H1 (cell line): ENCODE measurements at regions not wholly inside any gene's neighbourhood (a gene's known extent, or its start where the extent isn't known, plus 50 kb on each side); places are given as distances from the start of the nearest gene placed in this dataset.

Experiments used
- CTCF ChIA-PET: fragments of 300-600 bp; sonication (Branson Sonifier 250); formaldehyde crosslinking; loops from one replicate; lab custom pipeline; 2021; ENCODE audit not compliant: partially characterized antibody; lab: Charles Lee
- POLR2A ChIA-PET: fragments of 300-600 bp; sonication (Branson Sonifier 250); formaldehyde crosslinking; loops from one replicate; lab custom pipeline; 2021; ENCODE audit warnings: inconsistent platforms; ENCODE audit not compliant: partially characterized antibody; lab: Charles Lee
- DNase-seq, 2 experiments: peaks; one replicate each; pipeline versions ENCODE4 v3.0.0 to v3.0.0-alpha.2; 2010 to 2022; ENCODE audit warnings: low spot score in 2 of 2, low read depth in 1 of 2, mixed read lengths in 1 of 2
- FAIRE-seq: peaks from 2 replicates; lab custom pipeline; 2011; peaks lifted over from hg19 to GRCh38; lab: Jason Lieb, UNC
- H2AFZ ChIP-seq: 2 replicates; pipeline ENCODE4 v1.8.1; 2012; ENCODE audit warnings: low read length, inconsistent platforms
- H2AK5ac ChIP-seq: 2 replicates; pipeline ENCODE4 v1.6.1; 2013; ENCODE audit warnings: low read depth, low read length
- H2BK120ac ChIP-seq: replicated peaks from 2 replicates; pipeline ENCODE3; 2013; ENCODE audit warnings: low read depth, low read length, inconsistent platforms
- H2BK12ac ChIP-seq: 2 replicates; pipeline ENCODE4 v1.6.1; 2013; ENCODE audit warnings: low read depth, low read length
- H2BK15ac ChIP-seq: 2 replicates; pipeline ENCODE4 v1.6.1; 2013; ENCODE audit warnings: low read length
- H2BK20ac ChIP-seq: 2 replicates; pipeline ENCODE4 v1.6.1; 2013; ENCODE audit warnings: low read length
- H2BK5ac ChIP-seq: 2 replicates; pipeline ENCODE4 v1.6.1; 2013; ENCODE audit warnings: low read depth, low read length
- H3K14ac ChIP-seq: 2 replicates; pipeline ENCODE4 v1.6.1; 2013; ENCODE audit warnings: inconsistent platforms; ENCODE audit not compliant: insufficient read length
- H3K18ac ChIP-seq: 2 replicates; pipeline ENCODE4 v1.6.1; 2013; ENCODE audit warnings: low read length; ENCODE audit errors: extremely low read depth
- H3K23ac ChIP-seq: 2 replicates; pipeline ENCODE4 v1.6.1; 2013; ENCODE audit warnings: inconsistent platforms; ENCODE audit not compliant: insufficient read length
- H3K23me2 ChIP-seq: 2 replicates; pipeline ENCODE4 v1.6.1; 2013; ENCODE audit warnings: low read depth, low read length
- H3K27ac ChIP-seq: 2 replicates; pipeline ENCODE4 v1.6.1; 2011; ENCODE audit warnings: low read depth, low read length, inconsistent platforms
- H3K27me3 ChIP-seq, 4 experiments: replicated peaks in 1 of 4; 1 replicate in 1 of 4; 2 replicates in 3 of 4; pipeline versions ENCODE4 v1.6.1 to v1.8.1; 2011 to 2013; ENCODE audit warnings: low read length in 3 of 4, mild to moderate bottlenecking in 3 of 4, inconsistent platforms in 2 of 4, mixed read lengths in 2 of 4, moderate library complexity in 1 of 4; ENCODE audit not compliant: control insufficient read depth in 3 of 4, insufficient read depth in 3 of 4; ENCODE audit errors: extremely low read depth in 1 of 4
- H3K36me3 ChIP-seq, 4 experiments: 2 replicates each; pipeline versions ENCODE4 v1.6.1 to v1.8.1; 2011 to 2013; ENCODE audit warnings: mild to moderate bottlenecking in 4 of 4, low read length in 3 of 4, moderate library complexity in 2 of 4, control low read depth in 1 of 4, inconsistent platforms in 1 of 4; ENCODE audit not compliant: insufficient read depth in 4 of 4, control insufficient read depth in 2 of 4
- H3K4ac ChIP-seq: replicated peaks from 2 replicates; pipeline ENCODE3; 2013; ENCODE audit warnings: low read length, low read depth, mixed read lengths, inconsistent platforms; ENCODE audit not compliant: insufficient read length
- H3K4me1 ChIP-seq, 4 experiments: replicated peaks in 1 of 4; 1 replicate in 1 of 4; 2 replicates in 3 of 4; pipeline versions ENCODE4 v1.6.1 to v1.8.1; 2011 to 2013; ENCODE audit warnings: low read length in 3 of 4, inconsistent platforms in 2 of 4, mixed read lengths in 1 of 4; ENCODE audit not compliant: insufficient read depth in 4 of 4, control insufficient read depth in 3 of 4
- H3K4me2 ChIP-seq, 2 experiments: 2 replicates each; pipeline versions ENCODE4 v1.6.1 to v1.8.1; 2011 to 2013; ENCODE audit warnings: low read depth in 2 of 2, low read length in 2 of 2, control low read depth in 1 of 2, inconsistent platforms in 1 of 2, mild to moderate bottlenecking in 1 of 2; ENCODE audit not compliant: insufficient read depth in 1 of 2
- H3K4me3 ChIP-seq, 4 experiments: fragments of 200-600, 300-600 bp in 1 of 4; sonication (generic), shearing (Covaris generic), sonication (Bioruptor Twin) in 1 of 4; 2 replicates each; pipeline versions ENCODE4 v1.5.1 to v1.8.1; 2011 to 2016; ENCODE audit warnings: low read length in 4 of 4, low read depth in 3 of 4, control low read depth in 2 of 4, inconsistent platforms in 2 of 4, mild to moderate bottlenecking in 2 of 4, mixed read lengths in 1 of 4, moderate library complexity in 1 of 4; ENCODE audit not compliant: insufficient read depth in 2 of 4; ENCODE audit errors: extremely low read depth in 1 of 4
- H3K56ac ChIP-seq: replicated peaks from 2 replicates; pipeline ENCODE3; 2013; ENCODE audit warnings: low read depth, mild to moderate bottlenecking, mixed read lengths, low read length, inconsistent platforms; ENCODE audit not compliant: insufficient read length
- H3K79me1 ChIP-seq: 2 replicates; pipeline ENCODE4 v1.6.1; 2013; ENCODE audit warnings: low read depth, low read length, control low read depth
- H3K79me2 ChIP-seq, 2 experiments: 2 replicates each; pipeline versions ENCODE4 v1.6.1 to v1.8.1; 2012 to 2013; ENCODE audit warnings: low read length in 2 of 2, mild to moderate bottlenecking in 2 of 2, inconsistent platforms in 1 of 2; ENCODE audit not compliant: insufficient read depth in 2 of 2, control insufficient read depth in 1 of 2
- H3K9ac ChIP-seq, 4 experiments: replicated peaks in 1 of 4; 1 replicate in 1 of 4; 2 replicates in 3 of 4; pipeline versions ENCODE4 v1.6.1 to v1.8.1; 2011 to 2013; ENCODE audit warnings: low read depth in 3 of 4, low read length in 3 of 4, control low read depth in 2 of 4, mild to moderate bottlenecking in 2 of 4, moderate library complexity in 2 of 4, inconsistent platforms in 1 of 4; ENCODE audit errors: extremely low read depth in 1 of 4
- H3K9me3 ChIP-seq, 2 experiments: 2 replicates each; pipeline versions ENCODE4 v1.6.1 to v1.8.1; 2012 to 2013; ENCODE audit warnings: mild to moderate bottlenecking in 2 of 2, moderate library complexity in 2 of 2, control low read depth in 1 of 2, inconsistent platforms in 1 of 2, low read depth in 1 of 2, low read length in 1 of 2, mixed read lengths in 1 of 2; ENCODE audit not compliant: insufficient read depth in 2 of 2
- H4K20me1 ChIP-seq, 2 experiments: replicated peaks in 1 of 2; 2 replicates each; pipeline versions ENCODE3 to v1.8.1; 2011 to 2013; ENCODE audit warnings: inconsistent platforms in 2 of 2, low read length in 2 of 2, mild to moderate bottlenecking in 1 of 2; ENCODE audit not compliant: insufficient read depth in 2 of 2, control insufficient read depth in 1 of 2
- H4K5ac ChIP-seq: 2 replicates; pipeline ENCODE4 v1.6.1; 2013; ENCODE audit warnings: low read length, low read depth, mixed read lengths, inconsistent platforms; ENCODE audit not compliant: insufficient read length
- H4K8ac ChIP-seq: 2 replicates; pipeline ENCODE4 v1.8.0; 2013; ENCODE audit warnings: mild to moderate bottlenecking, moderate library complexity, low read length, inconsistent platforms; ENCODE audit not compliant: insufficient read depth; ENCODE audit errors: extremely low read depth
- H4K91ac ChIP-seq: replicated peaks from 2 replicates; pipeline ENCODE3; 2013; ENCODE audit warnings: low read length, mixed read lengths, inconsistent platforms; ENCODE audit not compliant: insufficient read length
- RBBP5 ChIP-seq: IDR thresholded peaks from 2 replicates; pipeline ENCODE4 v1.7.1; 2012; ENCODE audit warnings: low read depth, mild to moderate bottlenecking, inconsistent platforms, low read length, moderate library complexity, borderline replicate concordance
- RXRA ChIP-seq: IDR thresholded peaks from 2 replicates; pipeline ENCODE4 v1.6.1; 2011; ENCODE audit warnings: low read depth, mild to moderate bottlenecking, low read length, moderate library complexity; ENCODE audit not compliant: insufficient read depth
- SIN3A ChIP-seq, 2 experiments: IDR thresholded peaks in 1 of 2; conservative IDR thresholded peaks in 1 of 2; 2 replicates each; pipeline ENCODE4 v1.6.1; 2011 to 2012; ENCODE audit warnings: low read length in 2 of 2, improper control_type of control experiment in 1 of 2, low read depth in 1 of 2, mild to moderate bottlenecking in 1 of 2
- WGBS, 2 experiments: shearing (Covaris generic) in 1 of 2; methylation state at CpG; one replicate each; pipeline versions ENCODE4 v1.1.6 to v1.1.7; 2013 to 2015; ENCODE audit warnings: low lambda C conversion rate in 2 of 2, mixed read lengths in 2 of 2, inconsistent platforms in 1 of 2, low coverage in 1 of 2, missing lambda C conversion rate in 1 of 2; ENCODE audit not compliant: insufficient replicate concordance in 2 of 2, insufficient coverage in 1 of 2, insufficient read length in 1 of 2; ENCODE audit errors: extremely low coverage in 1 of 2, missing lambda C conversion rate in 1 of 2; 5-methylcytosine and 5-hydroxymethylcytosine counted together
- TF ChIP-seq, protein P1 (sequence below), 3 experiments: IDR thresholded peaks; 1 replicate in 2 of 3; 2 replicates in 1 of 3; pipeline versions ENCODE4 v1.5.1 to v1.6.1; 2011; ENCODE audit warnings: low read length in 3 of 3, mild to moderate bottlenecking in 3 of 3, inconsistent platforms in 2 of 3, low read depth in 1 of 3, moderate library complexity in 1 of 3; ENCODE audit not compliant: insufficient read depth in 1 of 3; ENCODE audit errors: control extremely low read depth in 1 of 3
- TF ChIP-seq, protein P2 (sequence below): IDR thresholded peaks from 2 replicates; pipeline ENCODE4 v1.6.1; 2012; ENCODE audit warnings: inconsistent platforms

DNA sequence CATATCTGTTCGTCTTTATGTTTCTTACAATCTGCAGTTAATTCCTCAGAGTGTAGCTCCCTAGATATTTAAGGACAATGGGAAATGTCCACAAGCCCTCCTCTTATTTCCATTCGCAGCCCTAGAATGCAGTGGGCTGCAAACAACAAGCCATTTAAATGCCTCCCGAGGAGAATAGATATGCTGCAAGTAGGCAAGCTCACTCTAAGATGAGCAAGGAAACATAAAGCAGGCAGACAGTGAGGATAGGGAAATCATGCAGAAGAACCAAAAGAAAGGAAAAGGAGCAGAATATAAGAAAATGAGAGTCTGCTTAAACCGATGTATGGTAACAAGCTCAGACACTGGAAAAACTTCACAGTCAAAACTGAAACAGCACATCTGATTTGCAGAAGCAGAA lies 561.9 kb downstream of the GBE1 start:
- Histone ChIP-seq H3K4me2 (no peak overlapping the region), H2BK20ac (no peak overlapping the region), H2BK12ac (no peak overlapping the region), H4K8ac (no peak overlapping the region), H2BK5ac (no peak overlapping the region), H2BK120ac (no peak overlapping the region), H3K23me2 (no peaks in the 10 kb centered on the region), H2BK15ac (no peak overlapping the region), H3K9me3 (no peaks in the 10 kb centered on the region), H3K56ac (no peak overlapping the region), H2AFZ (no peak overlapping the region), H3K14ac (no peak overlapping the region), H3K23ac (no peak overlapping the region), H3K4me1 (no peaks in the 10 kb centered on the region), H3K27ac (no peak overlapping the region), H3K4me3 (no peak overlapping the region), H2AK5ac (no peak overlapping the region), H3K27me3 (no peaks in the 10 kb centered on the region), H3K4ac (no peak overlapping the region), H3K18ac (no peak overlapping the region), H3K79me1 (no peaks in the 10 kb centered on the region), H4K20me1 (no peaks in the 10 kb centered on the region), H4K5ac (no peak overlapping the region), H3K79me2 (no peaks in the 10 kb centered on the region), H3K9ac (no peak overlapping the region), H4K91ac (no peak overlapping the region), H3K36me3 (no peaks in the 10 kb centered on the region)
- CTCF ChIA-PET, result interaction anchor here (0.7 to 1.1 kb wide), 3 partner anchors 8 to 291 kb away, joined by 3 read pairs; no protein-coding TSS in a partner anchor
- POLR2A ChIA-PET, result no interaction called here
- 63% methylated on average over 4 of the region's 4 CpGs; no CpG with 5 or more reads in 1 of the 2 experiments for WGBS, 2 experiments
- DNase-seq (no peak), FAIRE-seq (no peak)
- TF ChIP-seq, protein P1, sequence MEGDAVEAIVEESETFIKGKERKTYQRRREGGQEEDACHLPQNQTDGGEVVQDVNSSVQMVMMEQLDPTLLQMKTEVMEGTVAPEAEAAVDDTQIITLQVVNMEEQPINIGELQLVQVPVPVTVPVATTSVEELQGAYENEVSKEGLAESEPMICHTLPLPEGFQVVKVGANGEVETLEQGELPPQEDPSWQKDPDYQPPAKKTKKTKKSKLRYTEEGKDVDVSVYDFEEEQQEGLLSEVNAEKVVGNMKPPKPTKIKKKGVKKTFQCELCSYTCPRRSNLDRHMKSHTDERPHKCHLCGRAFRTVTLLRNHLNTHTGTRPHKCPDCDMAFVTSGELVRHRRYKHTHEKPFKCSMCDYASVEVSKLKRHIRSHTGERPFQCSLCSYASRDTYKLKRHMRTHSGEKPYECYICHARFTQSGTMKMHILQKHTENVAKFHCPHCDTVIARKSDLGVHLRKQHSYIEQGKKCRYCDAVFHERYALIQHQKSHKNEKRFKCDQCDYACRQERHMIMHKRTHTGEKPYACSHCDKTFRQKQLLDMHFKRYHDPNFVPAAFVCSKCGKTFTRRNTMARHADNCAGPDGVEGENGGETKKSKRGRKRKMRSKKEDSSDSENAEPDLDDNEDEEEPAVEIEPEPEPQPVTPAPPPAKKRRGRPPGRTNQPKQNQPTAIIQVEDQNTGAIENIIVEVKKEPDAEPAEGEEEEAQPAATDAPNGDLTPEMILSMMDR (IDR thresholded peaks at IDR 0.05; ENCODE audit: control extremely low read depth in 1 of 3, insufficient read depth in 1 of 3, low read depth in 1 of 3, low read length in 3 of 3), result no peak
- TF ChIP-seq, protein P2, sequence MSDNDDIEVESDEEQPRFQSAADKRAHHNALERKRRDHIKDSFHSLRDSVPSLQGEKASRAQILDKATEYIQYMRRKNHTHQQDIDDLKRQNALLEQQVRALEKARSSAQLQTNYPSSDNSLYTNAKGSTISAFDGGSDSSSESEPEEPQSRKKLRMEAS, result no peak
- TF ChIP-seq SIN3A (conservative IDR thresholded peaks at IDR 0.05 in 1 of 2, IDR thresholded peaks at IDR 0.05 in 1 of 2; ENCODE audit: low read depth in 1 of 2, low read length in 2 of 2) (no peak), RXRA (no peak), RBBP5 (no peak)
